Body of pancreas (tissue), 4 donors: ENCODE measurements at regions not wholly inside any gene's neighbourhood (a gene's known extent, or its start where the extent isn't known, plus 50 kb on each side); places are given as distances from the start of the nearest gene placed in this dataset.

ENCODE experiments used
- POLR2A ChIP-seq, 3 donors: fragments of 450-650 bp; IDR thresholded peaks; one replicate each; pipeline ENCODE4 v1.6.1; 2016; ENCODE audit warnings: antibody characterized with exemption in 3 of 3, mild to moderate bottlenecking in 2 of 3
- TF ChIP-seq, protein P1 (sequence below), 7 experiments: fragments of 450-650 bp in 4 of 7; fragments of 200-600 bp in 3 of 7; sonication (generic) in 3 of 7; IDR thresholded peaks; one replicate each; pipeline ENCODE4 v1.5.1; 2016 to 2019; ENCODE audit warnings: antibody characterized with exemption in 7 of 7

DNA sequence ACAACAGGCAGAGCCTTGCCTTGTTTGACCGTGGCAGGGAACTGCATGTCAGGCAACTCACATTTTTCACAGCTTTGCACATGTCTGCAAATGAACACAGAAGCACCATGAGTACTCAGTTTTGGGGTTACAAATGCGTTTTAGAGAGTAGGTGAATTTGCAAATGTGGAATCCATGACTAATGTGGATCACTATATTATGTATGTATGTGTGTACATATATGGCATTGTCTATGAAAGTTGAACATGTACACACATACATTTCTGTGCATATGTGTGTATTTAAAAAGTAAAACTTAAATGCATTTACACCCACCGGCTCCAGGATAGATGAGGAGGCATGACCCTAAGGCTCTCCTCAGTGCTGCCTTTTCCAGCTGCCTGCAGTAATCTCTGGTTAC lies 65.1 kb downstream of the SOWAHC start:
- TF ChIP-seq POLR2A (IDR thresholded peaks at IDR 0.05): no peak
- TF ChIP-seq, protein P1, sequence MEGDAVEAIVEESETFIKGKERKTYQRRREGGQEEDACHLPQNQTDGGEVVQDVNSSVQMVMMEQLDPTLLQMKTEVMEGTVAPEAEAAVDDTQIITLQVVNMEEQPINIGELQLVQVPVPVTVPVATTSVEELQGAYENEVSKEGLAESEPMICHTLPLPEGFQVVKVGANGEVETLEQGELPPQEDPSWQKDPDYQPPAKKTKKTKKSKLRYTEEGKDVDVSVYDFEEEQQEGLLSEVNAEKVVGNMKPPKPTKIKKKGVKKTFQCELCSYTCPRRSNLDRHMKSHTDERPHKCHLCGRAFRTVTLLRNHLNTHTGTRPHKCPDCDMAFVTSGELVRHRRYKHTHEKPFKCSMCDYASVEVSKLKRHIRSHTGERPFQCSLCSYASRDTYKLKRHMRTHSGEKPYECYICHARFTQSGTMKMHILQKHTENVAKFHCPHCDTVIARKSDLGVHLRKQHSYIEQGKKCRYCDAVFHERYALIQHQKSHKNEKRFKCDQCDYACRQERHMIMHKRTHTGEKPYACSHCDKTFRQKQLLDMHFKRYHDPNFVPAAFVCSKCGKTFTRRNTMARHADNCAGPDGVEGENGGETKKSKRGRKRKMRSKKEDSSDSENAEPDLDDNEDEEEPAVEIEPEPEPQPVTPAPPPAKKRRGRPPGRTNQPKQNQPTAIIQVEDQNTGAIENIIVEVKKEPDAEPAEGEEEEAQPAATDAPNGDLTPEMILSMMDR (IDR thresholded peaks at IDR 0.05): no peak
